Tibial nerve (tissue), 4 donors: ENCODE measurements at regions not wholly inside any gene's neighbourhood (a gene's known extent, or its start where the extent isn't known, plus 50 kb on each side); places are given as distances from the start of the nearest gene placed in this dataset.

Experiments
- EP300 ChIP-seq, 2 donors: sonication (generic); formaldehyde crosslinking; IDR thresholded peaks; one replicate each; pipeline ENCODE4 v1.6.1; 2017; ENCODE audit warnings: antibody characterized with exemption in 2 of 2, mild to moderate bottlenecking in 1 of 2
- POLR2A ChIP-seq, 2 donors: fragments of 450-650 bp; IDR thresholded peaks; one replicate each; pipeline ENCODE4 v1.6.1; 2017; ENCODE audit warnings: antibody characterized with exemption in 2 of 2, mild to moderate bottlenecking in 2 of 2, moderate library complexity in 2 of 2
- TF ChIP-seq, protein P1 (sequence below), 5 experiments: fragments of 200-600 bp in 3 of 5; fragments of 450-650 bp in 2 of 5; sonication (generic) in 3 of 5; IDR thresholded peaks; one replicate each; pipeline ENCODE4 v1.5.1; 2016 to 2019; ENCODE audit warnings: antibody characterized with exemption in 5 of 5, mild to moderate bottlenecking in 3 of 5, moderate library complexity in 2 of 5

DNA sequence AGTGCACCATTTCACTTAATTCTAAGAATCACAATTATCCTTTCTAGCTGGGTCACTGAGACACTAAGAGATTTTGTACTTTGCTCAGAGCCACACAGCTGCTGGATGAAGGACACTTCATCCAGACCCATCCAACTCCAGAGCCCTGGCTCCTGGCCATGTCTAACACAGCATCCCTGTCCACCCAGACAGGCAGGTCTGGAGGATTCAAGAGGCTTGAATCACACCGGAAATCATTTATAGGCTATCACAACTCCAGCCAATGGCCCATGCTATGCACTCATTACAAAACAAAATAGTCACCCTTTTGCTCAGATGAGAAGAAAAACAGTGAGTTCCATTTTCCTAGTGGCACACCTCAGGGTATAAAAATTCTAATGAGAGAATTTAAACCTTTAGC, 198.2 kb upstream of the LMCD1 start:
- TF ChIP-seq, protein P1, sequence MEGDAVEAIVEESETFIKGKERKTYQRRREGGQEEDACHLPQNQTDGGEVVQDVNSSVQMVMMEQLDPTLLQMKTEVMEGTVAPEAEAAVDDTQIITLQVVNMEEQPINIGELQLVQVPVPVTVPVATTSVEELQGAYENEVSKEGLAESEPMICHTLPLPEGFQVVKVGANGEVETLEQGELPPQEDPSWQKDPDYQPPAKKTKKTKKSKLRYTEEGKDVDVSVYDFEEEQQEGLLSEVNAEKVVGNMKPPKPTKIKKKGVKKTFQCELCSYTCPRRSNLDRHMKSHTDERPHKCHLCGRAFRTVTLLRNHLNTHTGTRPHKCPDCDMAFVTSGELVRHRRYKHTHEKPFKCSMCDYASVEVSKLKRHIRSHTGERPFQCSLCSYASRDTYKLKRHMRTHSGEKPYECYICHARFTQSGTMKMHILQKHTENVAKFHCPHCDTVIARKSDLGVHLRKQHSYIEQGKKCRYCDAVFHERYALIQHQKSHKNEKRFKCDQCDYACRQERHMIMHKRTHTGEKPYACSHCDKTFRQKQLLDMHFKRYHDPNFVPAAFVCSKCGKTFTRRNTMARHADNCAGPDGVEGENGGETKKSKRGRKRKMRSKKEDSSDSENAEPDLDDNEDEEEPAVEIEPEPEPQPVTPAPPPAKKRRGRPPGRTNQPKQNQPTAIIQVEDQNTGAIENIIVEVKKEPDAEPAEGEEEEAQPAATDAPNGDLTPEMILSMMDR (IDR thresholded peaks at IDR 0.05) = no peak
- TF ChIP-seq POLR2A (IDR thresholded peaks at IDR 0.05) = no peak
- TF ChIP-seq EP300 (IDR thresholded peaks at IDR 0.05) = no peak
